ENCODE measurements at regions not wholly inside any gene's neighbourhood (a gene's known extent, or its start where the extent isn't known, plus 50 kb on each side); places are given as distances from the start of the nearest gene placed in this dataset.

- TF ChIP-seq, protein P1, sequence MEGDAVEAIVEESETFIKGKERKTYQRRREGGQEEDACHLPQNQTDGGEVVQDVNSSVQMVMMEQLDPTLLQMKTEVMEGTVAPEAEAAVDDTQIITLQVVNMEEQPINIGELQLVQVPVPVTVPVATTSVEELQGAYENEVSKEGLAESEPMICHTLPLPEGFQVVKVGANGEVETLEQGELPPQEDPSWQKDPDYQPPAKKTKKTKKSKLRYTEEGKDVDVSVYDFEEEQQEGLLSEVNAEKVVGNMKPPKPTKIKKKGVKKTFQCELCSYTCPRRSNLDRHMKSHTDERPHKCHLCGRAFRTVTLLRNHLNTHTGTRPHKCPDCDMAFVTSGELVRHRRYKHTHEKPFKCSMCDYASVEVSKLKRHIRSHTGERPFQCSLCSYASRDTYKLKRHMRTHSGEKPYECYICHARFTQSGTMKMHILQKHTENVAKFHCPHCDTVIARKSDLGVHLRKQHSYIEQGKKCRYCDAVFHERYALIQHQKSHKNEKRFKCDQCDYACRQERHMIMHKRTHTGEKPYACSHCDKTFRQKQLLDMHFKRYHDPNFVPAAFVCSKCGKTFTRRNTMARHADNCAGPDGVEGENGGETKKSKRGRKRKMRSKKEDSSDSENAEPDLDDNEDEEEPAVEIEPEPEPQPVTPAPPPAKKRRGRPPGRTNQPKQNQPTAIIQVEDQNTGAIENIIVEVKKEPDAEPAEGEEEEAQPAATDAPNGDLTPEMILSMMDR (conservative IDR thresholded peaks at IDR 0.05) = no peak
- H3K27ac ChIP-seq = no peak overlapping the region
These were observed 65.9 kb upstream of the HMGA2 start for GRCh38 chr12:65758401-65758800.

DNA sequence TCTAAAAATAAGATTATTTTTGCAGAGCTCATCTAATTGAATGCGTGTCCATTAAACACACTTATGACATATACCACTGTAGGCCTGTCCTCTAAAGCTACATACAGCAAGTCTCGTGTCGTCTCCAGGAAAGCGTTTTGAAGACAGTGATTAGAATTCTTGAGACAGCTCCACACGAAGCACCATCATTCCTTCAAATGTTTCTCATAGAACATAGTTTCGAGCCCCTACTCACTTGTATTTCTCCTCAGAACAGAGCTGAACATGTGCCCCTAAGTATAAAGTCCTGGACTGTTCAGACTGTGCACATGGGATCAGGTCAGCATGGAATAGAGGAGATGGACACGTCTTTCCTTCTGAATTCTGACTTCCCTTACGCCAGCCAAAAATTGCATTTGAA is 64.5 kb upstream of the HMGA2 start:
- TF ChIP-seq, protein P1 (conservative IDR thresholded peaks at IDR 0.05) = no peak
- no peak overlapping the region for H3K27ac ChIP-seq

GRCh38 chr12:65761301-65761700 is 63.0 kb upstream of the HMGA2 start:
- TF ChIP-seq, protein P1 (conservative IDR thresholded peaks at IDR 0.05) = no peak
- H3K27ac ChIP-seq = no peak overlapping the region

- TF ChIP-seq, protein P1 (conservative IDR thresholded peaks at IDR 0.05) = no peak
- no peak overlapping the region for H3K27ac ChIP-seq
These were observed 60.0 kb upstream of the HMGA2 start for GRCh38 chr12:65764325-65764724.

GRCh38 chr12:65765436-65765813 is 58.9 kb upstream of the HMGA2 start:
- TF ChIP-seq, protein P1 (conservative IDR thresholded peaks at IDR 0.05) = no peak
- no peak overlapping the region for H3K27ac ChIP-seq

DNA sequence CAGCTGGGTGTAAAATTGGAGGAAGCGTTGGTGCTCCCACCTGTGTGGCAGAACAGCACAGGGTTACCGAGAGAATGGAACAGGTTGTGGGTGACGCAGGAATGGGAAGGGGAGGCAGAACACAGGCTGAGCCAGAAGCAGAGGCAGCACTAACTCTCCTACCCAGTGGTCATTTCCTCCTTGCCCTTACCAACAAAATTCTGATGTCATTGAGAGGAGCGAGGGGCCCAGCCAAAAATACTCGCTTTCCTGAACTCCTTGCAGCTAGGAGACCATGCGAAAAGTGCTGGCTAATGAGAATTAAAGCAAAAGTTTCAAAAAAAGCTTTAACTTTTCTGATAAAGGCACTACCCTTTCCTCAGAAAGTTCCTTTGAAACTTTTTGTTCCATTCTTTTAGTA is 54.4 kb upstream of the HMGA2 start:
- H3K27ac ChIP-seq = no peak overlapping the region
- TF ChIP-seq, protein P1 (conservative IDR thresholded peaks at IDR 0.05) = no peak

All from VCaP (cell line).